A673 (cell line): ENCODE measurements at regions not wholly inside any gene's neighbourhood (a gene's known extent, or its start where the extent isn't known, plus 50 kb on each side); places are given as distances from the start of the nearest gene placed in this dataset.

Experiments used
- BruUV-seq: library from RNA; stranded (reverse); fragments of 400-500 nt; replicated peaks from 2 replicates; lab custom pipeline; 2021; lab: Mats Ljungman, UMichigan
- CTCF ChIA-PET: fragments of 300-600 bp; sonication (Branson Sonifier 250); formaldehyde crosslinking; loops from one replicate; lab custom pipeline; 2022; ENCODE audit warnings: antibody characterized with exemption; lab: Charles Lee
- POLR2A ChIA-PET: fragments of 300-600 bp; sonication (Branson Sonifier 250); formaldehyde crosslinking; loops from one replicate; lab custom pipeline; 2022; ENCODE audit warnings: antibody characterized with exemption; ENCODE audit not compliant: low non-redundant PET; lab: Charles Lee
- DNase-seq: peaks from one replicate; pipeline ENCODE4 v3.0.0-alpha.2; 2015; ENCODE audit warnings: low spot score
- H3K27ac ChIP-seq: fragments of 200-600 bp; sonication (generic); 2 replicates; pipeline ENCODE4 v1.5.1; 2016; ENCODE audit warnings: mixed run types, low read depth, mild to moderate bottlenecking, mixed read lengths, antibody characterized with exemption, low read length; ENCODE audit not compliant: poor library complexity, severe bottlenecking
- H3K27me3 ChIP-seq: fragments of 200-600 bp; sonication (generic); replicated peaks from 2 replicates; pipeline ENCODE4 v1.6.1; 2017; ENCODE audit warnings: mixed run types, low read depth, mild to moderate bottlenecking, mixed read lengths, antibody characterized with exemption, low read length; ENCODE audit not compliant: insufficient read depth, poor library complexity
- H3K36me3 ChIP-seq: fragments of 200-600 bp; sonication (generic); 2 replicates; pipeline ENCODE4 v1.6.1; 2016; ENCODE audit warnings: mixed run types, mild to moderate bottlenecking, mixed read lengths, antibody characterized with exemption, low read length; ENCODE audit not compliant: insufficient read depth, poor library complexity, severe bottlenecking
- H3K4me1 ChIP-seq: fragments of 200-600 bp; sonication (generic); 2 replicates; pipeline ENCODE4 v1.6.1; 2017; ENCODE audit warnings: mixed run types, mild to moderate bottlenecking, mixed read lengths, antibody characterized with exemption, low read length; ENCODE audit not compliant: insufficient read depth, poor library complexity, severe bottlenecking
- H3K4me3 ChIP-seq: fragments of 200-600 bp; sonication (generic); 2 replicates; pipeline ENCODE4 v1.5.1; 2016; ENCODE audit warnings: low read depth, mixed run types, mild to moderate bottlenecking, mixed read lengths, low read length; ENCODE audit not compliant: poor library complexity, severe bottlenecking
- H3K9me3 ChIP-seq: fragments of 200-600 bp; sonication (generic); 2 replicates; pipeline ENCODE4 v1.6.1; 2016; ENCODE audit warnings: mixed run types, low read depth, mild to moderate bottlenecking, mixed read lengths, antibody characterized with exemption, low read length; ENCODE audit not compliant: poor library complexity, severe bottlenecking
- CTCF ChIP-seq: fragments of 300-800, 200-600 bp; sonication (generic); conservative IDR thresholded peaks from 2 replicates; pipeline ENCODE4 v1.5.1; 2017; ENCODE audit warnings: low read depth, mild to moderate bottlenecking, antibody characterized with exemption, low read length, moderate library complexity, mixed read lengths
- EZH2 ChIP-seq: fragments of 200-600 bp; sonication (generic); IDR thresholded peaks from 2 replicates; pipeline ENCODE4 v1.6.1; 2017; ENCODE audit warnings: borderline replicate concordance, low read depth, mild to moderate bottlenecking, mixed read lengths, antibody characterized with exemption, low read length; ENCODE audit not compliant: poor library complexity, severe bottlenecking
- intact Hi-C: fragments of 100-400 bp; cut with micrococcal nuclease; formaldehyde crosslinking; loops from one replicate; pipeline ENCODE4 v1.10.0; 2022; ENCODE audit not compliant: unreplicated experiment

GRCh38 chr2:3114406-3115185, 263.0 kb downstream of the EIPR1 start:
- intact Hi-C loops = no loop called here
- H3K27ac ChIP-seq = no peak overlapping the region
- DNase-seq = no peak
- H3K9me3 ChIP-seq = no peaks in the 10 kb centered on the region
- H3K36me3 ChIP-seq = no peaks in the 10 kb centered on the region
- TF ChIP-seq EZH2 = no peak
- TF ChIP-seq CTCF = no peak
- POLR2A ChIA-PET = no interaction called here
- H3K4me1 ChIP-seq = peaks cover 42% of the 10 kb centered on the region
- CTCF ChIA-PET = no interaction called here
- H3K27me3 ChIP-seq = no peaks in the 10 kb centered on the region
- no TSS peak for BruUV-seq
- H3K4me3 ChIP-seq = no peak overlapping the region

GRCh38 chr2:3113769-3114168, 263.8 kb downstream of the EIPR1 start:
- Histone ChIP-seq H3K9me3 (no peaks in the 10 kb centered on the region), H3K4me1 (peaks cover 42% of the 10 kb centered on the region), H3K27me3 (no peaks in the 10 kb centered on the region), H3K27ac (no peak overlapping the region), H3K36me3 (no peaks in the 10 kb centered on the region), H3K4me3 (no peak overlapping the region)
- TF ChIP-seq CTCF (no peak), EZH2 (no peak)
- BruUV-seq = no TSS peak
- DNase-seq = no peak
- CTCF ChIA-PET = no interaction called here
- POLR2A ChIA-PET = no interaction called here
- intact Hi-C loops = no loop called here

- no peak overlapping the region for H3K27ac ChIP-seq
- no peak for DNase-seq
- no TSS peak for BruUV-seq
Observed at GRCh38 chr2:3113122-3113521, 264.5 kb downstream of the EIPR1 start.

More at GRCh38 chr2:3113122-3113521, 264.5 kb downstream of the EIPR1 start:
- ChIA-PET CTCF (no interaction called here), POLR2A (no interaction called here)
- no peaks in the 10 kb centered on the region for H3K9me3 ChIP-seq
- no peaks in the 10 kb centered on the region for H3K36me3 ChIP-seq
- intact Hi-C loops = no loop called here
- H3K27me3 ChIP-seq = no peaks in the 10 kb centered on the region
- TF ChIP-seq CTCF = no peak
- no peak for TF ChIP-seq EZH2
- no peak overlapping the region for H3K4me3 ChIP-seq
- H3K4me1 ChIP-seq = peaks cover 37% of the 10 kb centered on the region
